HUES6 (cell line): ENCODE measurements at regions not wholly inside any gene's neighbourhood (a gene's known extent, or its start where the extent isn't known, plus 50 kb on each side); places are given as distances from the start of the nearest gene placed in this dataset.
"Not testable (repeated sequence)": the region's sequence is repeated elsewhere in the genome, so short reads cannot be mapped to it uniquely, and the experiment has no call there.

Source experiments
- H3K27ac ChIP-seq: 2 replicates; pipeline ENCODE4 v1.7.0; 2013; ENCODE audit warnings: low read depth, mild to moderate bottlenecking, low read length, inconsistent platforms
- H3K27me3 ChIP-seq: 2 replicates; pipeline ENCODE4 v1.6.1; 2013; ENCODE audit warnings: low read length; ENCODE audit not compliant: control insufficient read depth, insufficient read depth
- H3K36me3 ChIP-seq: 2 replicates; pipeline ENCODE4 v1.6.1; 2013; ENCODE audit warnings: low read length; ENCODE audit not compliant: control insufficient read depth, insufficient read depth
- H3K4me1 ChIP-seq: 2 replicates; pipeline ENCODE4 v1.6.1; 2013; ENCODE audit warnings: low read length; ENCODE audit not compliant: control insufficient read depth, insufficient read depth
- H3K4me3 ChIP-seq: 2 replicates; pipeline ENCODE4 v1.5.1; 2013; ENCODE audit warnings: low read depth, low read length
- H3K9ac ChIP-seq: one replicate; pipeline ENCODE4 v1.6.1; 2013; ENCODE audit warnings: mild to moderate bottlenecking, low read length
- H3K9me3 ChIP-seq: 2 replicates; pipeline ENCODE4 v1.6.1; 2013; ENCODE audit warnings: low read depth, low read length; ENCODE audit not compliant: control insufficient read depth, insufficient read depth

GRCh38 chr10:23595278-23595677 is 156.4 kb downstream of the OTUD1 start:
- H3K4me3 ChIP-seq, H3K27ac ChIP-seq, H3K27me3 ChIP-seq, H3K9ac ChIP-seq, H3K36me3 ChIP-seq, H3K4me1 ChIP-seq: not testable (repeated sequence)
- H3K9me3 ChIP-seq: peaks cover 24% of the 10 kb centered on the region

GRCh38 chr10:23604613-23605012 is 165.7 kb downstream of the OTUD1 start:
- no peak overlapping the region for H3K27ac ChIP-seq
- no peaks in the 10 kb centered on the region for H3K4me1 ChIP-seq
- no peaks in the 10 kb centered on the region for H3K27me3 ChIP-seq
- peaks cover 6% of the 10 kb centered on the region for H3K9me3 ChIP-seq
- no peak overlapping the region for H3K9ac ChIP-seq
- no peaks in the 10 kb centered on the region for H3K36me3 ChIP-seq
- H3K4me3 ChIP-seq: no peak overlapping the region

GRCh38 chr10:23606456-23606855 is 167.6 kb downstream of the OTUD1 start:
- Histone ChIP-seq H3K9me3 (no peaks in the 10 kb centered on the region), H3K4me3 (no peak overlapping the region), H3K27ac (no peak overlapping the region), H3K36me3 (no peaks in the 10 kb centered on the region), H3K9ac (no peak overlapping the region), H3K27me3 (no peaks in the 10 kb centered on the region), H3K4me1 (no peaks in the 10 kb centered on the region)

GRCh38 chr10:23608926-23609325 is 170.1 kb downstream of the OTUD1 start:
- Histone ChIP-seq H3K4me1 (no peaks in the 10 kb centered on the region), H3K36me3 (no peaks in the 10 kb centered on the region), H3K9me3 (no peaks in the 10 kb centered on the region)

GRCh38 chr10:23610626-23611307 is 171.9 kb downstream of the OTUD1 start:
- Histone ChIP-seq H3K4me1 (no peaks in the 10 kb centered on the region), H3K36me3 (no peaks in the 10 kb centered on the region), H3K4me3 (no peak overlapping the region), H3K9me3 (no peaks in the 10 kb centered on the region), H3K27ac (no peak overlapping the region), H3K9ac (no peak overlapping the region), H3K27me3 (no peaks in the 10 kb centered on the region)

More at GRCh38 chr10:23608926-23609325, 170.1 kb downstream of the OTUD1 start:
- no peaks in the 10 kb centered on the region for H3K27me3 ChIP-seq
- no peak overlapping the region for H3K27ac ChIP-seq
- no peak overlapping the region for H3K4me3 ChIP-seq
- H3K9ac ChIP-seq: no peak overlapping the region

GRCh38 chr10:23611308-23612029 is 172.6 kb downstream of the OTUD1 start:
- H3K4me1 ChIP-seq: no peaks in the 10 kb centered on the region
- H3K9ac ChIP-seq: no peak overlapping the region
- H3K27me3 ChIP-seq: no peaks in the 10 kb centered on the region
- H3K36me3 ChIP-seq: no peaks in the 10 kb centered on the region
- no peaks in the 10 kb centered on the region for H3K9me3 ChIP-seq
- H3K27ac ChIP-seq: no peak overlapping the region
- no peak overlapping the region for H3K4me3 ChIP-seq

- H3K4me3 ChIP-seq: no peak overlapping the region
Observed at GRCh38 chr10:23613900-23614299, 175.0 kb downstream of the OTUD1 start.

GRCh38 chr10:23614483-23614882 is 175.6 kb downstream of the OTUD1 start:
- Histone ChIP-seq H3K4me1 (no peaks in the 10 kb centered on the region), H3K36me3 (no peaks in the 10 kb centered on the region), H3K27ac (no peak overlapping the region), H3K9me3 (no peaks in the 10 kb centered on the region), H3K9ac (no peak overlapping the region), H3K27me3 (no peaks in the 10 kb centered on the region), H3K4me3 (no peak overlapping the region)

More at GRCh38 chr10:23613900-23614299, 175.0 kb downstream of the OTUD1 start:
- Histone ChIP-seq H3K36me3 (no peaks in the 10 kb centered on the region), H3K9me3 (no peaks in the 10 kb centered on the region), H3K27ac (no peak overlapping the region), H3K9ac (no peak overlapping the region), H3K4me1 (no peaks in the 10 kb centered on the region), H3K27me3 (no peaks in the 10 kb centered on the region)

- Histone ChIP-seq H3K4me3 (no peak overlapping the region), H3K36me3 (no peaks in the 10 kb centered on the region), H3K9ac (no peak overlapping the region), H3K9me3 (no peaks in the 10 kb centered on the region), H3K27ac (no peak overlapping the region), H3K4me1 (0 out of 2 replicates have a peak, but pooled peaks cover 3% of the 10 kb centered on the region), H3K27me3 (no peaks in the 10 kb centered on the region)
Observed at GRCh38 chr10:23630376-23630775, 191.5 kb downstream of the OTUD1 start.

GRCh38 chr10:23630885-23631284 is 192.0 kb downstream of the OTUD1 start:
- Histone ChIP-seq H3K27ac (no peak overlapping the region), H3K9ac (no peak overlapping the region), H3K27me3 (no peaks in the 10 kb centered on the region), H3K9me3 (no peaks in the 10 kb centered on the region), H3K36me3 (no peaks in the 10 kb centered on the region), H3K4me1 (0 out of 2 replicates have a peak, but pooled peaks cover 3% of the 10 kb centered on the region), H3K4me3 (no peak overlapping the region)

GRCh38 chr10:23643111-23643780 is 204.4 kb downstream of the OTUD1 start:
- Histone ChIP-seq H3K9me3 (no peaks in the 10 kb centered on the region), H3K4me3 (no peak overlapping the region), H3K27me3 (no peaks in the 10 kb centered on the region), H3K4me1 (peaks cover 4% of the 10 kb centered on the region; the same call in 1 of the 2 replicates), H3K9ac (no peak overlapping the region), H3K27ac (no peak overlapping the region), H3K36me3 (no peaks in the 10 kb centered on the region)
